SK-N-SH (cell line): ENCODE measurements at regions not wholly inside any gene's neighbourhood (a gene's known extent, or its start where the extent isn't known, plus 50 kb on each side); places are given as distances from the start of the nearest gene placed in this dataset.

Experiments used
- CTCF ChIA-PET: fragments of 300-600, 350-600 bp; formaldehyde crosslinking; extraction: SDS; loops from one replicate; lab custom pipeline; 2021; lab: Yijun Ruan, JAX
- POLR2A ChIA-PET: fragments of 350-600 bp; sonication (Branson Sonifier 250); formaldehyde crosslinking; extraction: SDS; loops from one replicate; lab custom pipeline; 2020; ENCODE audit warnings: antibody characterized with exemption, inconsistent platforms; lab: Yijun Ruan, JAX
- DNase-seq: peaks from one replicate; pipeline ENCODE4 v3.0.0; 2012
- H2AFZ ChIP-seq: fragments of 200-600 bp; sonication (generic); 2 replicates; pipeline ENCODE4 v1.8.1; 2016; ENCODE audit warnings: antibody characterized with exemption, mild to moderate bottlenecking, low read depth
- H3F3A ChIP-seq: fragments of 200-600 bp; sonication (generic); replicated peaks from 2 replicates; pipeline ENCODE3; 2016; ENCODE audit warnings: antibody characterized with exemption, mild to moderate bottlenecking; ENCODE audit not compliant: insufficient read depth
- H3K27ac ChIP-seq, 2 experiments: fragments of 200-500 bp in 1 of 2; fragments of 200-600 bp in 1 of 2; sonication (Bioruptor generic) in 1 of 2; sonication (generic), shearing (Covaris generic) in 1 of 2; 2 replicates each; pipeline versions ENCODE4 v1.5.1 to v1.6.1; 2014 to 2016; ENCODE audit warnings: low read depth in 2 of 2, inconsistent platforms in 1 of 2, low read length in 1 of 2, mild to moderate bottlenecking in 1 of 2, mixed read lengths in 1 of 2
- H3K27me3 ChIP-seq: fragments of 200-600 bp; sonication (generic), shearing (Covaris generic); 2 replicates; pipeline ENCODE4 v1.6.1; 2016; ENCODE audit warnings: mixed run types; ENCODE audit not compliant: insufficient read depth
- H3K36me3 ChIP-seq, 2 experiments: fragments of 200-500 bp in 1 of 2; fragments of 200-600 bp in 1 of 2; sonication (Bioruptor generic) in 1 of 2; sonication (generic) in 1 of 2; replicated peaks in 1 of 2; 2 replicates each; pipeline versions ENCODE3 to v1.5.1; 2014 to 2016; ENCODE audit warnings: low read length in 1 of 2, mild to moderate bottlenecking in 1 of 2; ENCODE audit not compliant: insufficient read depth in 2 of 2, control insufficient read depth in 1 of 2
- H3K4me1 ChIP-seq, 2 experiments: fragments of 200-500 bp in 1 of 2; fragments of 200-600 bp in 1 of 2; sonication (Bioruptor generic) in 1 of 2; sonication (generic), shearing (Covaris generic) in 1 of 2; 2 replicates each; pipeline versions ENCODE4 v1.5.1 to v1.6.1; 2014 to 2016; ENCODE audit warnings: low read depth in 1 of 2, low read length in 1 of 2, mixed run types in 1 of 2; ENCODE audit not compliant: insufficient read depth in 2 of 2, control insufficient read depth in 1 of 2
- H3K4me2 ChIP-seq: fragments of 200-600 bp; sonication (generic), shearing (Covaris generic); 2 replicates; pipeline ENCODE4 v1.6.1; 2017; ENCODE audit warnings: mixed run types
- H3K4me3 ChIP-seq, 2 experiments: fragments of 200-500 bp in 1 of 2; fragments of 200-600 bp in 1 of 2; sonication (Bioruptor generic) in 1 of 2; sonication (generic), shearing (Covaris generic) in 1 of 2; 2 replicates each; pipeline versions ENCODE4 v1.5.1 to v1.8.1; 2014 to 2016; ENCODE audit warnings: low read depth in 2 of 2, inconsistent platforms in 1 of 2, low read length in 1 of 2, mild to moderate bottlenecking in 1 of 2, mixed read lengths in 1 of 2, moderate library complexity in 1 of 2
- H3K79me2 ChIP-seq: fragments of 200-600 bp; sonication (generic); 2 replicates; pipeline ENCODE4 v1.8.1; 2017; ENCODE audit warnings: mild to moderate bottlenecking; ENCODE audit not compliant: insufficient read depth
- H3K9ac ChIP-seq: fragments of 200-600 bp; sonication (generic); 2 replicates; pipeline ENCODE4 v1.6.1; 2017; ENCODE audit warnings: mixed run types
- H3K9me2 ChIP-seq: fragments of 200-600 bp; sonication (generic); 2 replicates; pipeline ENCODE4 v1.6.1; 2017; ENCODE audit warnings: mixed run types
- H3K9me3 ChIP-seq: fragments of 200-600 bp; sonication (generic); 2 replicates; pipeline ENCODE4 v1.6.1; 2017; ENCODE audit warnings: mixed run types, mild to moderate bottlenecking, moderate library complexity
- H4K20me1 ChIP-seq: fragments of 200-600 bp; sonication (generic); 2 replicates; pipeline ENCODE4 v1.6.1; 2017; ENCODE audit warnings: mild to moderate bottlenecking, mixed run types; ENCODE audit not compliant: insufficient read depth
- CHD2 ChIP-seq: fragments of 150-350 bp; IDR thresholded peaks from 2 replicates; pipeline ENCODE4 v1.6.1; 2018; ENCODE audit warnings: low read length; ENCODE audit not compliant: partially characterized antibody
- ELF1 ChIP-seq: IDR thresholded peaks from 2 replicates; pipeline ENCODE4 v1.4.0; 2012
- EZH2phosphoT487 ChIP-seq: fragments of 200-600 bp; sonication (generic); IDR thresholded peaks from 2 replicates; pipeline ENCODE4 v1.6.1; 2017; ENCODE audit warnings: low read depth, mixed run types, mild to moderate bottlenecking, antibody characterized with exemption, moderate library complexity, borderline replicate concordance
- FOSL2 ChIP-seq: IDR thresholded peaks from 2 replicates; pipeline ENCODE4 v1.4.0; 2012; ENCODE audit warnings: low read depth, mild to moderate bottlenecking, moderate library complexity, borderline replicate concordance
- GABPA ChIP-seq: IDR thresholded peaks from 2 replicates; pipeline ENCODE4 v1.4.0; 2012; ENCODE audit warnings: low read depth, mild to moderate bottlenecking
- GATA2 ChIP-seq: sonication (generic); formaldehyde crosslinking; IDR thresholded peaks from 2 replicates; pipeline ENCODE4 v1.5.0; 2020; ENCODE audit warnings: mild to moderate bottlenecking, missing genetic modification reagents
- JUND ChIP-seq: IDR thresholded peaks from 2 replicates; pipeline ENCODE4 v1.4.0; 2012
- MEF2A ChIP-seq: IDR thresholded peaks from 2 replicates; pipeline ENCODE4 v1.4.0; 2012; ENCODE audit warnings: low read depth, borderline replicate concordance
- NFIC ChIP-seq: IDR thresholded peaks from 2 replicates; pipeline ENCODE4 v1.4.0; 2012; ENCODE audit warnings: borderline replicate concordance
- POLR2AphosphoS5 ChIP-seq: IDR thresholded peaks from 2 replicates; pipeline ENCODE4 v1.6.1; 2012; ENCODE audit warnings: low read depth, low read length
- RAD21 ChIP-seq: IDR thresholded peaks from 2 replicates; pipeline ENCODE4 v1.6.1; 2012; ENCODE audit warnings: mild to moderate bottlenecking, low read length
- RFX5 ChIP-seq: IDR thresholded peaks from 2 replicates; pipeline ENCODE4 v1.6.1; 2012; ENCODE audit warnings: mild to moderate bottlenecking, improper control_type of control experiment, low read length
- SIN3A ChIP-seq: IDR thresholded peaks from 2 replicates; pipeline ENCODE4 v1.6.1; 2012; ENCODE audit warnings: low read depth, mild to moderate bottlenecking, low read length, moderate library complexity, borderline replicate concordance
- SMC3 ChIP-seq: IDR thresholded peaks from 2 replicates; pipeline ENCODE4 v1.6.1; 2012; ENCODE audit warnings: low read depth, low read length, improper control_type of control experiment
- TAF1 ChIP-seq: IDR thresholded peaks from 2 replicates; pipeline ENCODE4 v1.6.1; 2012; ENCODE audit warnings: low read depth, mild to moderate bottlenecking, low read length, moderate library complexity, borderline replicate concordance
- WGBS: methylation state at CpG from one replicate; pipeline ENCODE4 v1.1.6; 2017; ENCODE audit warnings: low lambda C conversion rate; 5-methylcytosine and 5-hydroxymethylcytosine counted together
- TF ChIP-seq, protein P1 (sequence below): fragments of 150-350 bp; IDR thresholded peaks from 2 replicates; pipeline ENCODE4 v1.6.1; 2016; ENCODE audit warnings: mild to moderate bottlenecking, low read depth, low read length
- TF ChIP-seq, protein P2 (sequence below): fragments of 200-600 bp; sonication (generic); IDR thresholded peaks from 2 replicates; pipeline ENCODE4 v1.6.1; 2017; ENCODE audit warnings: antibody characterized with exemption, mild to moderate bottlenecking, moderate library complexity
- TF ChIP-seq, protein P3 (sequence below): IDR thresholded peaks from 2 replicates; pipeline ENCODE4 v1.6.1; 2012; ENCODE audit warnings: mild to moderate bottlenecking, low read depth, low read length, moderate library complexity

DNA sequence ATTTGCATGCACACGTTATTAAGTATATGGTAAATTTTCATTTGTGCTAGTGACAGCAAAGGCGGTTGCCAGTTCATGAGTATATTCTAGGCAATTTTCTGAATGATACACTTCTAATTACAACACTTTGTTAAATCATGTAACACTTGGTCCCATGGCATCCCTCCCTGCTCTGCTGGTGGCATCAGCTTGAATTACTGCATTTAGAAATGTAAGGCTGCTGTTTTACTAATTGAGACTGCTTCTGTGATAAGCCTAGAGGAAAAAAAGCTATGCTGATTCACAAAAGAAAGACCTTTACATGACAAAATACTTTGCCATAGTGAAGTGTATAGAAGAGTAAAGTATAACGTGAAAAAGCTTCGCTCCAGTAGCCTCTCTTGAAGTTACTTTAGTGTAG, 636.1 kb downstream of the KCNH5 start (continued):
- TF ChIP-seq, protein P1, sequence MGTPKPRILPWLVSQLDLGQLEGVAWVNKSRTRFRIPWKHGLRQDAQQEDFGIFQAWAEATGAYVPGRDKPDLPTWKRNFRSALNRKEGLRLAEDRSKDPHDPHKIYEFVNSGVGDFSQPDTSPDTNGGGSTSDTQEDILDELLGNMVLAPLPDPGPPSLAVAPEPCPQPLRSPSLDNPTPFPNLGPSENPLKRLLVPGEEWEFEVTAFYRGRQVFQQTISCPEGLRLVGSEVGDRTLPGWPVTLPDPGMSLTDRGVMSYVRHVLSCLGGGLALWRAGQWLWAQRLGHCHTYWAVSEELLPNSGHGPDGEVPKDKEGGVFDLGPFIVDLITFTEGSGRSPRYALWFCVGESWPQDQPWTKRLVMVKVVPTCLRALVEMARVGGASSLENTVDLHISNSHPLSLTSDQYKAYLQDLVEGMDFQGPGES, result no peak
- TF ChIP-seq MEF2A, result no peak

DNA sequence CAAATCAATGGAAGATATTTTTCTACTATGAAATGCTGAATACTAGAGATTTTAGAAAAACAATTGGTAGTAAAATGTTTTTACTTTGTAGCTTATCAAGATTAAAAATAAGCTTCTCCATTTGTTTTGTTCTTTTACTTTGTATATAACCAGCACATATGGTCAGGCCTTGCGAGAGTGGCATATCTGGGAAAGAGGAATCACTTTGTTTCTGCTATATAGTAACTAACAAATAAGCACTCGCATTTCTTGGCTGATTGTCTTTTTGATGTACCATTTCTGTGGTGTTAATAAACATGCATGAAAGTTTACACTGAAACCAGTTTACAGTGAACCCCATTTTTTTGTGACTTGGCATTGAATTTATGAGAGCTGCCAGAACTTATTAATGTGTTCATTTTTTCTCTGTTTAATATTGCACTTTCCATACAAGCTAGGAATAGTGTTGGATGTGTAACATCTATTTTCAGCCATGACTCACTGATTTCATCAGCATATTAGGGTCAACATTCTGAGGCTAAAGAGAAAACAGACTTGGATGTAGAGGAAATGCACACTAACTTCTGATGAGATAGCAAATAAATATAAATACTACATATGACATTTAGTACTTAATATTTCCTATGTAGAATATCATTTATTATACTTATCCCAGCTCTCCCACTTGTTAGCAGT, 635.5 kb downstream of the KCNH5 start:
- Histone ChIP-seq H3K4me2 (no peak overlapping the region), H3K27ac (no peak overlapping the region), H2AFZ (no peak overlapping the region), H3F3A (no peaks in the 10 kb centered on the region)
- DNase-seq, result no peak
- WGBS, result 18% methylated on average over 2 of the region's 2 CpGs
- TF ChIP-seq RAD21, result no peak
- TF ChIP-seq GABPA, result no peak
- no peak for TF ChIP-seq POLR2AphosphoS5
- TF ChIP-seq, protein P2, sequence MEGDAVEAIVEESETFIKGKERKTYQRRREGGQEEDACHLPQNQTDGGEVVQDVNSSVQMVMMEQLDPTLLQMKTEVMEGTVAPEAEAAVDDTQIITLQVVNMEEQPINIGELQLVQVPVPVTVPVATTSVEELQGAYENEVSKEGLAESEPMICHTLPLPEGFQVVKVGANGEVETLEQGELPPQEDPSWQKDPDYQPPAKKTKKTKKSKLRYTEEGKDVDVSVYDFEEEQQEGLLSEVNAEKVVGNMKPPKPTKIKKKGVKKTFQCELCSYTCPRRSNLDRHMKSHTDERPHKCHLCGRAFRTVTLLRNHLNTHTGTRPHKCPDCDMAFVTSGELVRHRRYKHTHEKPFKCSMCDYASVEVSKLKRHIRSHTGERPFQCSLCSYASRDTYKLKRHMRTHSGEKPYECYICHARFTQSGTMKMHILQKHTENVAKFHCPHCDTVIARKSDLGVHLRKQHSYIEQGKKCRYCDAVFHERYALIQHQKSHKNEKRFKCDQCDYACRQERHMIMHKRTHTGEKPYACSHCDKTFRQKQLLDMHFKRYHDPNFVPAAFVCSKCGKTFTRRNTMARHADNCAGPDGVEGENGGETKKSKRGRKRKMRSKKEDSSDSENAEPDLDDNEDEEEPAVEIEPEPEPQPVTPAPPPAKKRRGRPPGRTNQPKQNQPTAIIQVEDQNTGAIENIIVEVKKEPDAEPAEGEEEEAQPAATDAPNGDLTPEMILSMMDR, result no peak
- TF ChIP-seq, protein P3, sequence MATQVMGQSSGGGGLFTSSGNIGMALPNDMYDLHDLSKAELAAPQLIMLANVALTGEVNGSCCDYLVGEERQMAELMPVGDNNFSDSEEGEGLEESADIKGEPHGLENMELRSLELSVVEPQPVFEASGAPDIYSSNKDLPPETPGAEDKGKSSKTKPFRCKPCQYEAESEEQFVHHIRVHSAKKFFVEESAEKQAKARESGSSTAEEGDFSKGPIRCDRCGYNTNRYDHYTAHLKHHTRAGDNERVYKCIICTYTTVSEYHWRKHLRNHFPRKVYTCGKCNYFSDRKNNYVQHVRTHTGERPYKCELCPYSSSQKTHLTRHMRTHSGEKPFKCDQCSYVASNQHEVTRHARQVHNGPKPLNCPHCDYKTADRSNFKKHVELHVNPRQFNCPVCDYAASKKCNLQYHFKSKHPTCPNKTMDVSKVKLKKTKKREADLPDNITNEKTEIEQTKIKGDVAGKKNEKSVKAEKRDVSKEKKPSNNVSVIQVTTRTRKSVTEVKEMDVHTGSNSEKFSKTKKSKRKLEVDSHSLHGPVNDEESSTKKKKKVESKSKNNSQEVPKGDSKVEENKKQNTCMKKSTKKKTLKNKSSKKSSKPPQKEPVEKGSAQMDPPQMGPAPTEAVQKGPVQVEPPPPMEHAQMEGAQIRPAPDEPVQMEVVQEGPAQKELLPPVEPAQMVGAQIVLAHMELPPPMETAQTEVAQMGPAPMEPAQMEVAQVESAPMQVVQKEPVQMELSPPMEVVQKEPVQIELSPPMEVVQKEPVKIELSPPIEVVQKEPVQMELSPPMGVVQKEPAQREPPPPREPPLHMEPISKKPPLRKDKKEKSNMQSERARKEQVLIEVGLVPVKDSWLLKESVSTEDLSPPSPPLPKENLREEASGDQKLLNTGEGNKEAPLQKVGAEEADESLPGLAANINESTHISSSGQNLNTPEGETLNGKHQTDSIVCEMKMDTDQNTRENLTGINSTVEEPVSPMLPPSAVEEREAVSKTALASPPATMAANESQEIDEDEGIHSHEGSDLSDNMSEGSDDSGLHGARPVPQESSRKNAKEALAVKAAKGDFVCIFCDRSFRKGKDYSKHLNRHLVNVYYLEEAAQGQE, result no peak
- TF ChIP-seq EZH2phosphoT487, result no peak
- no peak for TF ChIP-seq NFIC
- no peak for TF ChIP-seq GATA2
- no peak for TF ChIP-seq CHD2
- no peak for TF ChIP-seq FOSL2
- no peak for TF ChIP-seq SIN3A
- no peak for TF ChIP-seq ELF1
- no peak for TF ChIP-seq MEF2A
- TF ChIP-seq SMC3, result no peak
- TF ChIP-seq JUND, result no peak
- no peak for TF ChIP-seq TAF1
- TF ChIP-seq, protein P1, result no peak
- no peak for TF ChIP-seq RFX5
- TF ChIP-seq, all 33 proteins: peak for 0
- no peak overlapping the region for H3K9ac ChIP-seq
- H3K9me2 ChIP-seq, result no peaks in the 10 kb centered on the region
- H3K9me3 ChIP-seq, result no peaks in the 10 kb centered on the region
- no peaks in the 10 kb centered on the region for H4K20me1 ChIP-seq
- ChIA-PET POLR2A (no interaction called here), CTCF (no interaction called here)
- no peak overlapping the region for H3K4me3 ChIP-seq
- no peaks in the 10 kb centered on the region for H3K36me3 ChIP-seq
- no peaks in the 10 kb centered on the region for H3K4me1 ChIP-seq
- H3K79me2 ChIP-seq, result no peaks in the 10 kb centered on the region
- H3K27me3 ChIP-seq, result no peaks in the 10 kb centered on the region; the same call in 1 of the 2 replicates
